ENCODE measurements at regions not wholly inside any gene's neighbourhood (a gene's known extent, or its start where the extent isn't known, plus 50 kb on each side); places are given as distances from the start of the nearest gene placed in this dataset.

DNA sequence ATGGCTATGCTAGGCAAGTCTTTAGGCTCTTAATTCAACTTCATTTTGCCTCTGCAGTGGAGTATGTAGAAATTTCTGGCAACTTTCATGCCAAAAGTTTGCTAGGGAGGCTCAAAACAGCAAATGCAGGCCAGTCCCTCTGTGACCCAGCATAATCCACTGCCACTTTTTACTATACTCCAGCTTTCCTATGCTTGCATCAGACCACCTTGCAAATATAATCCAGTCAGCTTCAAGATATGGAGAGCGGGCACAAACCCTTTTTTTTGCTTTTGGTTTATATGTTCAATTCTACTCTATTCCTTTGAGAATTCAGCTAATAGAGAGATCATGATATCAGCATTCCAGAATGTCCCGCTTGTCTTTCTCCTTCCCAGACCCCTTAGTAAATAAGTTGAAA, 192.0 kb upstream of the PABPC4L start:
- Mint-ChIP-seq H3K4me1 (ENCODE audit: low read depth) (no peaks in the 10 kb centered on the region), H3K27ac (no peak overlapping the region), H3K9me3 (peaks cover 15% of the 10 kb centered on the region), H3K27me3 (ENCODE audit: insufficient read depth) (no peaks in the 10 kb centered on the region), H3K4me3 (no peak overlapping the region), H3K36me3 (ENCODE audit: low read depth) (peaks cover 6% of the 10 kb centered on the region; the same call in 1 of the 2 replicates)
- TF ChIP-seq, protein P1, sequence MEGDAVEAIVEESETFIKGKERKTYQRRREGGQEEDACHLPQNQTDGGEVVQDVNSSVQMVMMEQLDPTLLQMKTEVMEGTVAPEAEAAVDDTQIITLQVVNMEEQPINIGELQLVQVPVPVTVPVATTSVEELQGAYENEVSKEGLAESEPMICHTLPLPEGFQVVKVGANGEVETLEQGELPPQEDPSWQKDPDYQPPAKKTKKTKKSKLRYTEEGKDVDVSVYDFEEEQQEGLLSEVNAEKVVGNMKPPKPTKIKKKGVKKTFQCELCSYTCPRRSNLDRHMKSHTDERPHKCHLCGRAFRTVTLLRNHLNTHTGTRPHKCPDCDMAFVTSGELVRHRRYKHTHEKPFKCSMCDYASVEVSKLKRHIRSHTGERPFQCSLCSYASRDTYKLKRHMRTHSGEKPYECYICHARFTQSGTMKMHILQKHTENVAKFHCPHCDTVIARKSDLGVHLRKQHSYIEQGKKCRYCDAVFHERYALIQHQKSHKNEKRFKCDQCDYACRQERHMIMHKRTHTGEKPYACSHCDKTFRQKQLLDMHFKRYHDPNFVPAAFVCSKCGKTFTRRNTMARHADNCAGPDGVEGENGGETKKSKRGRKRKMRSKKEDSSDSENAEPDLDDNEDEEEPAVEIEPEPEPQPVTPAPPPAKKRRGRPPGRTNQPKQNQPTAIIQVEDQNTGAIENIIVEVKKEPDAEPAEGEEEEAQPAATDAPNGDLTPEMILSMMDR (IDR thresholded peaks at IDR 0.05): no peak
- DNase-seq: no peak

DNA sequence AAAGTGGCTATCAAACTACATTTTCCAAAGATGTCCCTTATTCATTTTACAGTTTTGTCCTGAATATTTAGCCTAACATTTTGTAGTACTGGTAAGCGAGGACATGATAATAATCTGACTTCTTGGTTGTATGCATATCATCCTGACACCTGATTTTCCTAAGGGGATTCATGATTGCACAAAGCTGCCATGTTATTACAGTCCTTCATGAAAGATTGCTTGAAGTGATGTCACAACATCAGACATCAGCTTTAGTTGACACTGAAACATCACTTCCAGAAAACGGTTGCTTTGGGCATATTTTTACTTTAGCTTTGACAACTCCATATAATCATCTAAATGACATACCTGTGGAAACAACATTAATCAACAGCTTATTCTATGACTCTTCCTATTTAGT, 188.7 kb upstream of the PABPC4L start:
- Mint-ChIP-seq H3K27me3 (ENCODE audit: insufficient read depth) (no peaks in the 10 kb centered on the region), H3K4me3 (no peak overlapping the region), H3K27ac (no peak overlapping the region), H3K9me3 (no peaks in the 10 kb centered on the region), H3K4me1 (ENCODE audit: low read depth) (no peaks in the 10 kb centered on the region), H3K36me3 (ENCODE audit: low read depth) (no peaks in the 10 kb centered on the region)
- TF ChIP-seq, protein P1 (IDR thresholded peaks at IDR 0.05): no peak
- no peak for DNase-seq

DNA sequence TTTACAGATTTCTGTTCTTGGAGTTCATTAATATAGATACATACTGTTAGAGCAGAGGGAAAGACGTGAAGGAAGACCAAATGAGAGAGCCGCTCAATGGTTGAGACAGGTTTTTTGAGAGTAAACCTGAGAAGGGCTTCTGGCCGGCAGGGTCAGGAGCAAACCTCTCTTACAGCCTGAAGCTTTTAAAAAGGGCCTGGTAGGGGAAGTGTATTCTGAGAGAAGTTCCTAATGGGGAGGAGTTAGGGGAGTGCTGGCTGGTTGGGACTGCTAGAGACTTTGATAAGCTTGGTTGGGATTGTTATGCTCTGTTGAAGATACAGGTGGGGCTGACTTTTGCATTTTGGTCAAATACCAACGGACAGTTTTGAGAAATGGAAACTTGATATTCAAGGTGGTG, 186.8 kb upstream of the PABPC4L start:
- Mint-ChIP-seq H3K27ac (no peak overlapping the region), H3K27me3 (ENCODE audit: insufficient read depth) (no peaks in the 10 kb centered on the region), H3K9me3 (peaks cover 1% of the 10 kb centered on the region; the same call in 1 of the 2 replicates), H3K4me3 (no peak overlapping the region), H3K36me3 (ENCODE audit: low read depth) (no peaks in the 10 kb centered on the region), H3K4me1 (ENCODE audit: low read depth) (no peaks in the 10 kb centered on the region)
- TF ChIP-seq, protein P1 (IDR thresholded peaks at IDR 0.05): no peak
- DNase-seq: no peak

DNA sequence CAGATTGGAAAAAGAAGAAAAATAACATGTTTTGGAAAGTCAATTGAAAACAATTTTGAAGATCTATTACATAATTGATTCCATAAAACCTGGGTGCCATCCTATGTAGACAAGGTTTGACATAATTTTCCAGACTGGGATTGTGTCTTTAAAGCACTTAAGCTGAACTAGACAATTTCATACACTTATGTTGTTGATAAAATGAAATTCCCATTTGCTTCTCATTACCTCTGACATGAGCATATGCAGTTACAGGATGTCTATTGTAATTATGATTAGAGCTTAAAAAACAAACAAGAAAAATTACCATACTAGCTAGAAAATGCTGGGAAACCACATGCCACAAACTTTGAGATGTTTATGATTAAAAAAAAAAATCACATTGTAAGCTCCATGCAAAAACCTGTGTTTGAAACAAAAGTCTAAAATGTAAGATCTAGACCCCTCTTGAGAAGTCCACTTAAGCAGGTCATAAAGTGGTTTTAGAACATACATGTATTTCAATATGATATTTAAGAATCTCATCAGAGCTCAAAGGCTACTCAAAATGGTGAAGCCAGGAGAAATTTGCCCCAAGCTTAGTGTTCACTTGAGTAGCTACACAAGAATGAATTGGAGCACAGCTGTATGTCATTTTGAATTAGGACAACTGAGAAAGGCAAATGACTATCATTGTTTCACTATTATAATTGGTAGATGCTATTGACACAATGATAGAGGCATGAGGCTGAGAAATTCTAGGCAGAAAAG, 181.1 kb upstream of the PABPC4L start:
- TF ChIP-seq, protein P1 (IDR thresholded peaks at IDR 0.05): no peak
- H3K9me3 Mint-ChIP-seq: peaks cover 5% of the 10 kb centered on the region; the same call in 1 of the 2 replicates
- no peak overlapping the region for H3K4me3 Mint-ChIP-seq
- no peaks in the 10 kb centered on the region for H3K27me3 Mint-ChIP-seq (ENCODE audit: insufficient read depth)
- H3K4me1 Mint-ChIP-seq (ENCODE audit: low read depth): peaks cover 14% of the 10 kb centered on the region; the same call in 1 of the 2 replicates
- DNase-seq: no peak
- H3K36me3 Mint-ChIP-seq (ENCODE audit: low read depth): no peaks in the 10 kb centered on the region
- H3K27ac Mint-ChIP-seq: no peak overlapping the region

DNA sequence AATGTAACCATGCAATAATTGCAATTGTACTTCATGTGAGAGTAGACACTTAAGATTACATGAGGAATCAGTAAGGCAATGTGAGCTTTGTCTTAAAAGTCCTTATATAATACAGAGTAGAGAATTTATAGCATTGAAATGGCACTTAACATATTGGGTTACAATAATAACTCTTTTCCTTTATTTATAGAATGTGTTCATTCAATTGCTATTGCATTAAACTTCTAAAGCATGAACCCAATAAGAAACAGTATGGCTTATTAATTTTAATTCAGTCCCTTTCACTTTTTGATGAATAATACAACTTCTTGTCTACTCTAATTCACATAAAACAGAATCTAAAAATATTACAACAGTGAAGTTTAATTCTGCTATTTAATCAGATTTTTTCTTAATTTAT, 174.2 kb upstream of the PABPC4L start:
- Mint-ChIP-seq H3K4me1 (ENCODE audit: low read depth) (peaks cover 21% of the 10 kb centered on the region), H3K4me3 (no peak overlapping the region), H3K27me3 (ENCODE audit: insufficient read depth) (peaks cover 2% of the 10 kb centered on the region; the same call in 1 of the 2 replicates), H3K27ac (no peak overlapping the region), H3K36me3 (ENCODE audit: low read depth) (peaks cover 9% of the 10 kb centered on the region; the same call in 1 of the 2 replicates), H3K9me3 (no peaks in the 10 kb centered on the region; the same call in 1 of the 2 replicates)
- DNase-seq: no peak
- TF ChIP-seq, protein P1 (IDR thresholded peaks at IDR 0.05): no peak
